ENCODE measurements at regions not wholly inside any gene's neighbourhood (a gene's known extent, or its start where the extent isn't known, plus 50 kb on each side); places are given as distances from the start of the nearest gene placed in this dataset.

GRCh38 chr2:21254170-21254965, 130.6 kb downstream of the TDRD15 start:
- no peak for DNase-seq

- no peak for DNase-seq
These were observed 132.2 kb downstream of the TDRD15 start for GRCh38 chr2:21256006-21256405.

- no peak for DNase-seq
These were observed 133.9 kb downstream of the TDRD15 start for GRCh38 chr2:21257621-21258020.

- no peak for DNase-seq
These were observed 134.3 kb downstream of the TDRD15 start for GRCh38 chr2:21258082-21258481.

GRCh38 chr2:21260311-21260710, 136.5 kb downstream of the TDRD15 start:
- DNase-seq: no peak

GRCh38 chr2:21261591-21261990, 137.8 kb downstream of the TDRD15 start:
- no peak for DNase-seq

GRCh38 chr2:21262426-21262940, 138.7 kb downstream of the TDRD15 start:
- no peak for DNase-seq

GRCh38 chr2:21263622-21264021, 139.9 kb downstream of the TDRD15 start:
- no peak for DNase-seq

- no peak for DNase-seq
These were observed 142.0 kb downstream of the TDRD15 start for GRCh38 chr2:21265752-21266151.

GRCh38 chr2:21267232-21267835, 143.6 kb downstream of the TDRD15 start:
- DNase-seq: no peak

- no peak for DNase-seq
These were observed 144.6 kb downstream of the TDRD15 start for GRCh38 chr2:21268197-21268877.

GRCh38 chr2:21268878-21269224, 145.1 kb downstream of the TDRD15 start:
- no peak for DNase-seq

- DNase-seq: no peak
These were observed 145.6 kb downstream of the TDRD15 start for GRCh38 chr2:21269382-21269781.

- DNase-seq: no peak
These were observed 146.3 kb downstream of the TDRD15 start for GRCh38 chr2:21270083-21270491.

- DNase-seq: no peak
These were observed 146.9 kb downstream of the TDRD15 start for GRCh38 chr2:21270708-21271122.

- no peak for DNase-seq
These were observed 152.4 kb downstream of the TDRD15 start for GRCh38 chr2:21276163-21276562.

GRCh38 chr2:21277068-21278056, 153.6 kb downstream of the TDRD15 start:
- DNase-seq: no peak

GRCh38 chr2:21279525-21279924, 155.8 kb downstream of the TDRD15 start:
- no peak for DNase-seq

- no peak for DNase-seq
These were observed 157.0 kb downstream of the TDRD15 start for GRCh38 chr2:21280793-21281192.

- DNase-seq: no peak
These were observed 157.6 kb downstream of the TDRD15 start for GRCh38 chr2:21281384-21281783.

- no peak for DNase-seq
These were observed 158.2 kb downstream of the TDRD15 start for GRCh38 chr2:21281791-21282514.

- no peak for DNase-seq
These were observed 158.7 kb downstream of the TDRD15 start for GRCh38 chr2:21282515-21282898.

All from effector CD4-positive, alpha-beta T cell (primary cell).